Colonic mucosa (tissue), 4 donors: ENCODE measurements at regions not wholly inside any gene's neighbourhood (a gene's known extent, or its start where the extent isn't known, plus 50 kb on each side); places are given as distances from the start of the nearest gene placed in this dataset.

ENCODE experiments used
- DNase-seq: peaks from one replicate; pipeline ENCODE4 v3.0.0-alpha.2; 2020
- H3K27ac ChIP-seq: fragments of 200-600 bp; one replicate; pipeline ENCODE4 v1.8.0; 2021
- H3K27me3 ChIP-seq: fragments of 200-600 bp; one replicate; pipeline ENCODE4 v1.8.0; 2021
- H3K36me3 ChIP-seq: fragments of 200-600 bp; one replicate; pipeline ENCODE4 v1.8.0; 2021
- H3K4me1 ChIP-seq: fragments of 200-600 bp; one replicate; pipeline ENCODE4 v1.8.0; 2021; ENCODE audit warnings: mild to moderate bottlenecking
- H3K4me3 ChIP-seq: fragments of 200-600 bp; one replicate; pipeline ENCODE4 v1.8.0; 2021
- H3K9ac ChIP-seq, 2 donors: one replicate each; pipeline ENCODE4 v1.7.0; 2013; ENCODE audit warnings: control low read depth in 2 of 2, low read depth in 2 of 2, low read length in 2 of 2
- H3K9me3 ChIP-seq: fragments of 200-600 bp; one replicate; pipeline ENCODE4 v1.8.0; 2021
- intact Hi-C: fragments of 100-400 bp; cut with DNase I; formaldehyde crosslinking; loops from one replicate; pipeline ENCODE4 v1.14.1; 2022
- TF ChIP-seq, protein P1 (sequence below): fragments of 200-600 bp; IDR thresholded peaks from one replicate; pipeline ENCODE4 v1.8.0; 2022; ENCODE audit warnings: antibody characterized with exemption, mild to moderate bottlenecking
- donor health status: healthy.
- donor health status: DM: no; HTN: no; CAD: no.
- donor health status: DM: no; HTN: no; CAD: no.

DNA sequence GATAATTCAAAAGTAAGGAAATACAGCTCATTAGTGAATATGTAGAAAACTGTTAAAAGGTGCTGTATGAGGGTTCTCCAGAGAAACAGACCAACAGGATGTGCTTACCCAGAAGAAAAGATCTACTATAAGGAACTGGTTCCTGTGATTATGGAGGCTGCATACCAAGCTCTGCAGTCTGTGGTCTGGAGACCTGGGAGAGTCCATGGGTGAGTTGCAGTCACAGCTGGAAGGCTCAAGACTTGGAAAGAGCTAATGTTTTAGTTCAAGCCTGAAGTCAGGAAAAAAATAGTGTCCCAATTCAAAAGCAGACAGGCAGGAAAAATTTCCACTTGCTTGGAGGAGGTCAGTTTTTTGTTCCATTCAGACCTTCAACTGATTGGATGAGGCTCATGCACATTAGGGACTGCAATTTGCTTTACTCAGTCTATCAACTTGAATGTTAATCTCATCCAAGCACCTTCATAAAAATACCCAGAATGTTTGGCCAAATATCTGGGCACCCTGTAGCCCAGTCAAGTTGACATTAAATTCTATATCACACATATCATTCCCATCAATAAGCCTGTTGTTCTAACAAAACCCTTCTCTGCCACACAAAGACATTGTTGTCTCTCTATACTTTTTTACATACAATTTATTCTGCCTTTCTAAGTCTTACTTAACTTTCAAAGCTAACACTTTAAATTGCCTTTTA, 197.9 kb upstream of the KLF6 start:
- peak; percentile 14 for DNase-seq
- Histone ChIP-seq H3K27ac (no peak overlapping the region), H3K36me3 (no peaks in the 10 kb centered on the region), H3K4me3 (no peak overlapping the region), H3K27me3 (no peaks in the 10 kb centered on the region), H3K4me1 (no peaks in the 10 kb centered on the region), H3K9ac (no peak overlapping the region), H3K9me3 (no peaks in the 10 kb centered on the region)
- intact Hi-C loops, result no loop called here
- TF ChIP-seq, protein P1, sequence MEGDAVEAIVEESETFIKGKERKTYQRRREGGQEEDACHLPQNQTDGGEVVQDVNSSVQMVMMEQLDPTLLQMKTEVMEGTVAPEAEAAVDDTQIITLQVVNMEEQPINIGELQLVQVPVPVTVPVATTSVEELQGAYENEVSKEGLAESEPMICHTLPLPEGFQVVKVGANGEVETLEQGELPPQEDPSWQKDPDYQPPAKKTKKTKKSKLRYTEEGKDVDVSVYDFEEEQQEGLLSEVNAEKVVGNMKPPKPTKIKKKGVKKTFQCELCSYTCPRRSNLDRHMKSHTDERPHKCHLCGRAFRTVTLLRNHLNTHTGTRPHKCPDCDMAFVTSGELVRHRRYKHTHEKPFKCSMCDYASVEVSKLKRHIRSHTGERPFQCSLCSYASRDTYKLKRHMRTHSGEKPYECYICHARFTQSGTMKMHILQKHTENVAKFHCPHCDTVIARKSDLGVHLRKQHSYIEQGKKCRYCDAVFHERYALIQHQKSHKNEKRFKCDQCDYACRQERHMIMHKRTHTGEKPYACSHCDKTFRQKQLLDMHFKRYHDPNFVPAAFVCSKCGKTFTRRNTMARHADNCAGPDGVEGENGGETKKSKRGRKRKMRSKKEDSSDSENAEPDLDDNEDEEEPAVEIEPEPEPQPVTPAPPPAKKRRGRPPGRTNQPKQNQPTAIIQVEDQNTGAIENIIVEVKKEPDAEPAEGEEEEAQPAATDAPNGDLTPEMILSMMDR, result no peak

DNA sequence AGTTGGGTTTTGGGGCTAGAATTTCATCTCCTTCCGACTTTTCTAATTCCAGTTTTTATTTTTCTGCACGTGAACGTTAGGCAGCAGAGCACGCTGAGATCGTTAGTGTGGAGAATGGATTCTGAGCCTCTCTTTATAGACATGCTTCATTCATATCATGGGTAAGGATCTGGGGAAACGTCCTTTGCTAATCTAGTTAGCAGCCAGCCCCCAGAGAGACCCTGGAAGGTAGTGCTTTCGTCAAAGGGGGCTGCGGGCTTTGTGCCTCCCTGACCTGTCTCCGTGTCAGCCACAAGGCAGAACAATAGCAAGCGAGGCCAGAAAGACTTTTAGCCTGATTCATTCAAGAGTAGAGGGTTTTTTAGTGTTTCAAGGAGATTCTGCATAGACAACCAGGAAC, 196.3 kb upstream of the KLF6 start:
- H3K4me3 ChIP-seq, result no peak overlapping the region
- no peaks in the 10 kb centered on the region for H3K27me3 ChIP-seq
- H3K36me3 ChIP-seq, result no peaks in the 10 kb centered on the region
- no peaks in the 10 kb centered on the region for H3K9me3 ChIP-seq
- TF ChIP-seq, protein P1, result no peak
- intact Hi-C loops, result no loop called here
- no peak overlapping the region for H3K27ac ChIP-seq
- no peak overlapping the region for H3K9ac ChIP-seq
- no peaks in the 10 kb centered on the region for H3K4me1 ChIP-seq
- peak; percentile 13 for DNase-seq

GRCh38 chr10:3980660-3981059, 195.7 kb upstream of the KLF6 start:
- H3K27me3 ChIP-seq, result no peaks in the 10 kb centered on the region
- H3K9ac ChIP-seq, result no peak overlapping the region
- no peaks in the 10 kb centered on the region for H3K4me1 ChIP-seq
- H3K4me3 ChIP-seq, result no peak overlapping the region
- DNase-seq, result no peak
- intact Hi-C loops, result no loop called here
- TF ChIP-seq, protein P1, result no peak
- H3K27ac ChIP-seq, result no peak overlapping the region
- H3K36me3 ChIP-seq, result no peaks in the 10 kb centered on the region
- H3K9me3 ChIP-seq, result no peaks in the 10 kb centered on the region

DNA sequence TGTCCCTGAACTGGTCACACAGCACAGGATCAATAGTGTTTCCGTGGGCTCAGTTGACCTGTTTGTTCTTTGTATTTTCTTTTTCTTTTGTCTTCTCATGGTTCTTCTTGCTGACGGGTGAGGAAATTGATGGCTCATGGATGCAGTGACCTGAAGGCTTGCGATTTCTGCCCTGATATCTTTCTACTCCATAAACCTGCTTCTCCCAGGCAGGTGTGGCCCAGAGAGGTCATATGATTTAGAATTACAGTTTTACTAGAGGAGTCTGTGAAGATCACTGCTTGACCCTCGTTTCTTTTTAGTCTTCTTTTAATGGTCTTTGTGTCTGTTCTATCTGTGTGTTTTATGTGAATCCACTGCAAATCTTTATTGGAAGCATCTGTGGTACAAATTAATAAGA, 195.1 kb upstream of the KLF6 start:
- Histone ChIP-seq H3K27ac (peak overlapping the region; percentile 14), H3K4me1 (no peaks in the 10 kb centered on the region), H3K27me3 (no peaks in the 10 kb centered on the region), H3K36me3 (no peaks in the 10 kb centered on the region), H3K9me3 (no peaks in the 10 kb centered on the region), H3K4me3 (no peak overlapping the region), H3K9ac (no peak overlapping the region)
- TF ChIP-seq, protein P1, result no peak
- DNase-seq, result peak; percentile 23
- intact Hi-C loops, result no loop called here

DNA sequence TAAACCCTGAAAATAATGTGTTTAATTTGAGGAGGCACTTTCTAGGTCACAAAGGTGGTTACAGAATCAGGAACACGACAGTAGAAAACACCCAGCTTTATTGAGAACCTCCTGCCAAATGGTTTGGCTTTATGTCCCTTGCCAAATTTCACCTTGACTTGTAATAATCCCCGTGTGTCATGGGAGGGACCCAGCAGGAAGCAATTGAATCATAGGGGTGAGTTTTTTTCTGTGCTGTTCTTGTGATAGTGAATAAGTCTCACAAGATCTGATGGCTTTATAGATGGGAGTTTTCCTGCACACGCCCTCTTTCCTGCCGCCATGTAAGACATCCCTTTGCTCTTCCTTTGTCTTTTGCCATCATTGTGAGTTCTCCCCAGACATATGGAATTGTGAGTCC, 193.8 kb upstream of the KLF6 start:
- intact Hi-C loops, result no loop called here
- H3K4me1 ChIP-seq, result no peaks in the 10 kb centered on the region
- peak; percentile 29 for DNase-seq
- no peak overlapping the region for H3K27ac ChIP-seq
- TF ChIP-seq, protein P1, result no peak
- H3K9me3 ChIP-seq, result no peaks in the 10 kb centered on the region
- no peaks in the 10 kb centered on the region for H3K36me3 ChIP-seq
- no peak overlapping the region for H3K4me3 ChIP-seq
- no peak overlapping the region for H3K9ac ChIP-seq
- no peaks in the 10 kb centered on the region for H3K27me3 ChIP-seq
